Caco-2 (cell line): ENCODE measurements at regions not wholly inside any gene's neighbourhood (a gene's known extent, or its start where the extent isn't known, plus 50 kb on each side); places are given as distances from the start of the nearest gene placed in this dataset.

Source experiments
- BruUV-seq: library from RNA; stranded (reverse); fragments of 400-500 nt; replicated peaks from 2 replicates; lab custom pipeline; 2021; lab: Mats Ljungman, UMichigan
- CTCF ChIA-PET: fragments of 300-600 bp; sonication (Branson Sonifier 250); formaldehyde crosslinking; loops from one replicate; lab custom pipeline; 2022; ENCODE audit warnings: antibody characterized with exemption; lab: Charles Lee
- POLR2A ChIA-PET: fragments of 300-600 bp; sonication (Branson Sonifier 250); formaldehyde crosslinking; loops from one replicate; lab custom pipeline; 2022; ENCODE audit warnings: antibody characterized with exemption; lab: Charles Lee
- DNase-seq, 2 experiments: peaks; one replicate each; pipeline versions ENCODE4 v3.0.0 to v3.0.0-alpha.2; 2020 to 2022
- H3K27me3 ChIP-seq: replicated peaks from 2 replicates; pipeline ENCODE4 v1.6.0; 2011; ENCODE audit warnings: low read length; ENCODE audit not compliant: control insufficient read depth, insufficient read depth
- H3K36me3 ChIP-seq: 2 replicates; pipeline ENCODE4 v1.5.1; 2011; ENCODE audit warnings: low read length; ENCODE audit not compliant: control insufficient read depth, insufficient read depth
- H3K4me1 ChIP-seq: fragments of 250-450 bp; sonication (Bioruptor Pico); 2 replicates; pipeline ENCODE4 v1.5.1; 2020; ENCODE audit warnings: mild to moderate bottlenecking
- H3K4me3 ChIP-seq: 2 replicates; pipeline ENCODE4 v1.5.1; 2011; ENCODE audit warnings: low read depth, mild to moderate bottlenecking, control low read depth, low read length
- H3K9me3 ChIP-seq: fragments of 250-450 bp; sonication (Bioruptor Pico); 2 replicates; pipeline ENCODE4 v1.5.1; 2020; ENCODE audit warnings: mild to moderate bottlenecking, moderate library complexity
- H3K27ac Mint-ChIP-seq: one replicate; pipeline ENCODE4 v1.8.0; 2022; ENCODE audit warnings: mixed read lengths; ENCODE audit not compliant: unreplicated experiment
- H3K27me3 Mint-ChIP-seq: one replicate; pipeline ENCODE4 v1.8.0; 2022; ENCODE audit warnings: mixed read lengths; ENCODE audit not compliant: insufficient read depth, unreplicated experiment
- H3K36me3 Mint-ChIP-seq: one replicate; pipeline ENCODE4 v1.8.0; 2022; ENCODE audit warnings: mild to moderate bottlenecking, mixed read lengths; ENCODE audit not compliant: insufficient read depth, unreplicated experiment
- H3K4me1 Mint-ChIP-seq: one replicate; pipeline ENCODE4 v1.8.0; 2022; ENCODE audit warnings: low read depth, mixed read lengths; ENCODE audit not compliant: unreplicated experiment
- H3K4me3 Mint-ChIP-seq: one replicate; pipeline ENCODE4 v1.8.0; 2022; ENCODE audit warnings: mild to moderate bottlenecking, moderate library complexity, mixed read lengths; ENCODE audit not compliant: unreplicated experiment
- H3K9me3 Mint-ChIP-seq: one replicate; pipeline ENCODE4 v1.8.0; 2022; ENCODE audit warnings: mixed read lengths; ENCODE audit not compliant: unreplicated experiment
- CTCF ChIP-seq, 2 experiments: fragments of 200-600 bp in 1 of 2; IDR thresholded peaks; 1 replicate in 1 of 2; 2 replicates in 1 of 2; pipeline versions ENCODE4 v1.5.1 to v1.8.0; 2011 to 2022; ENCODE audit warnings: antibody characterized with exemption in 1 of 2, control low read depth in 1 of 2, inconsistent platforms in 1 of 2, low read depth in 1 of 2, low read length in 1 of 2, mild to moderate bottlenecking in 1 of 2, moderate library complexity in 1 of 2; ENCODE audit not compliant: insufficient read depth in 1 of 2, severe bottlenecking in 1 of 2, unreplicated experiment in 1 of 2
- intact Hi-C: fragments of 100-400 bp; cut with micrococcal nuclease; formaldehyde crosslinking; loops from one replicate; pipeline ENCODE4 v1.10.0; 2022; ENCODE audit not compliant: unreplicated experiment

- no peaks in the 10 kb centered on the region for H3K36me3 ChIP-seq
- intact Hi-C loops, result loop anchor here (10.0 kb wide), 1 partner anchor 383 kb away; no protein-coding TSS in a partner anchor
- Mint-ChIP-seq H3K27ac (no peak overlapping the region), H3K36me3 (no peaks in the 10 kb centered on the region), H3K4me1 (no peaks in the 10 kb centered on the region), H3K9me3 (peaks cover 9% of the 10 kb centered on the region), H3K4me3 (no peak overlapping the region), H3K27me3 (peaks cover 11% of the 10 kb centered on the region)
- H3K27me3 ChIP-seq, result no peaks in the 10 kb centered on the region
- no peaks in the 10 kb centered on the region for H3K4me1 ChIP-seq
- ChIA-PET POLR2A (no interaction called here), CTCF (no interaction called here)
- no peak for DNase-seq
- no peak for TF ChIP-seq CTCF (IDR thresholded peaks at IDR 0.05; ENCODE audit: insufficient read depth in 1 of 2, low read depth in 1 of 2, low read length in 1 of 2, severe bottlenecking in 1 of 2, unreplicated experiment in 1 of 2)
- BruUV-seq, result no TSS peak
- H3K4me3 ChIP-seq, result no peak overlapping the region
- H3K9me3 ChIP-seq, result no peaks in the 10 kb centered on the region
Measured at GRCh38 chr16:5231246-5231759, 133.7 kb upstream of the EEF2KMT start.

- no peak overlapping the region for H3K4me3 Mint-ChIP-seq
- Histone ChIP-seq H3K9me3 (no peaks in the 10 kb centered on the region), H3K27me3 (no peaks in the 10 kb centered on the region), H3K36me3 (no peaks in the 10 kb centered on the region), H3K4me3 (no peak overlapping the region), H3K4me1 (no peaks in the 10 kb centered on the region)
- BruUV-seq, result no TSS peak
- H3K4me1 Mint-ChIP-seq, result no peaks in the 10 kb centered on the region
- H3K36me3 Mint-ChIP-seq, result no peaks in the 10 kb centered on the region
- intact Hi-C loops, result no loop called here
- TF ChIP-seq CTCF (IDR thresholded peaks at IDR 0.05; ENCODE audit: insufficient read depth in 1 of 2, low read depth in 1 of 2, low read length in 1 of 2, severe bottlenecking in 1 of 2, unreplicated experiment in 1 of 2), result no peak
- DNase-seq, result no peak
- CTCF ChIA-PET, result no interaction called here
- peaks cover 9% of the 10 kb centered on the region for H3K9me3 Mint-ChIP-seq
- H3K27ac Mint-ChIP-seq, result no peak overlapping the region
- POLR2A ChIA-PET, result no interaction called here
- H3K27me3 Mint-ChIP-seq, result peaks cover 15% of the 10 kb centered on the region
Measured at GRCh38 chr16:5228369-5228768, 130.8 kb upstream of the EEF2KMT start.

- Mint-ChIP-seq H3K27ac (no peak overlapping the region), H3K27me3 (peaks cover 9% of the 10 kb centered on the region), H3K9me3 (peaks cover 9% of the 10 kb centered on the region), H3K36me3 (no peaks in the 10 kb centered on the region), H3K4me3 (no peak overlapping the region), H3K4me1 (no peaks in the 10 kb centered on the region)
- Histone ChIP-seq H3K27me3 (no peaks in the 10 kb centered on the region), H3K36me3 (no peaks in the 10 kb centered on the region), H3K9me3 (no peaks in the 10 kb centered on the region), H3K4me1 (no peaks in the 10 kb centered on the region), H3K4me3 (no peak overlapping the region)
- DNase-seq, result no peak
- BruUV-seq, result no TSS peak
- TF ChIP-seq CTCF (IDR thresholded peaks at IDR 0.05; ENCODE audit: insufficient read depth in 1 of 2, low read depth in 1 of 2, low read length in 1 of 2, severe bottlenecking in 1 of 2, unreplicated experiment in 1 of 2), result no peak
- intact Hi-C loops, result no loop called here
- CTCF ChIA-PET, result interaction anchor here (0.6 kb wide), 1 partner anchor 45 kb away, joined by 3 read pairs; no protein-coding TSS in a partner anchor
- POLR2A ChIA-PET, result no interaction called here
Measured at GRCh38 chr16:5225931-5226655, 128.5 kb upstream of the EEF2KMT start.
